Upper lobe of left lung (tissue), 6 donors: ENCODE measurements at regions not wholly inside any gene's neighbourhood (a gene's known extent, or its start where the extent isn't known, plus 50 kb on each side); places are given as distances from the start of the nearest gene placed in this dataset.

Source experiments
- ATAC-seq, 2 donors: fragments of 200-7000 bp; cut with Tn5 transposase; one replicate each; pipeline ENCODE4 v1.9.1; 2022; ENCODE audit warnings: mild to moderate bottlenecking in 2 of 2, moderate library complexity in 2 of 2; ENCODE audit not compliant: low FRiP score in 2 of 2
- DNase-seq, 2 donors: peaks; one replicate each; pipeline ENCODE4 v3.0.0-alpha.2; 2019 to 2020
- H3K27ac ChIP-seq, 4 donors: fragments of 200-600 bp; sonication (generic); one replicate each; pipeline ENCODE4 v1.5.1; 2016 to 2019
- H3K27me3 ChIP-seq, 4 donors: fragments of 200-600 bp; sonication (generic); one replicate each; pipeline ENCODE4 v1.5.1; 2017 to 2019
- H3K36me3 ChIP-seq, 4 donors: fragments of 200-600 bp; sonication (generic); one replicate each; pipeline ENCODE4 v1.5.1; 2016 to 2019
- H3K4me1 ChIP-seq, 4 donors: fragments of 200-600 bp; sonication (generic); one replicate each; pipeline ENCODE4 v1.5.1; 2018 to 2019
- H3K4me3 ChIP-seq, 4 donors: fragments of 200-600 bp; sonication (generic); one replicate each; pipeline ENCODE4 v1.5.1; 2017 to 2019; ENCODE audit warnings: mild to moderate bottlenecking in 2 of 4, moderate library complexity in 1 of 4
- H3K9me3 ChIP-seq, 4 donors: fragments of 200-600 bp; sonication (generic); one replicate each; pipeline ENCODE4 v1.5.1; 2018 to 2019
- CTCF ChIP-seq, 6 experiments: fragments of 450-650 bp in 4 of 6; fragments of 200-600 bp in 2 of 6; sonication (generic) in 2 of 6; IDR thresholded peaks; one replicate each; pipeline ENCODE4 v1.5.1; 2016 to 2019; ENCODE audit warnings: antibody characterized with exemption in 6 of 6
- EP300 ChIP-seq, 4 donors: sonication (generic); formaldehyde crosslinking; IDR thresholded peaks; one replicate each; pipeline ENCODE4 v1.5.1; 2017; ENCODE audit warnings: antibody characterized with exemption in 4 of 4, control low read depth in 2 of 4
- POLR2A ChIP-seq, 4 donors: fragments of 450-650 bp; IDR thresholded peaks; one replicate each; pipeline ENCODE4 v1.5.1; 2016 to 2017; ENCODE audit warnings: antibody characterized with exemption in 4 of 4, mild to moderate bottlenecking in 2 of 4
- POLR2AphosphoS5 ChIP-seq, 2 donors: sonication (generic); formaldehyde crosslinking; IDR thresholded peaks; one replicate each; pipeline ENCODE4 v1.5.1; 2017; ENCODE audit warnings: antibody characterized with exemption in 2 of 2
- WGBS, 2 donors: methylation state at CpG; one replicate each; pipeline ENCODE4 v1.1.5; 2017 to 2018; 5-methylcytosine and 5-hydroxymethylcytosine counted together
- donor health status: DM: no; HTN: no; CAD: no; lungs with moderate emphysema.
- donor health status: DM: no; HTN: yes; CAD: no; lungs with severe emphysema.

GRCh38 chr18:51687845-51688585 lies 490.5 kb upstream of the MEX3C start:
- Histone ChIP-seq H3K27ac (no peak overlapping the region), H3K4me1 (no peaks in the 10 kb centered on the region), H3K9me3 (no peaks in the 10 kb centered on the region), H3K4me3 (no peak overlapping the region), H3K27me3 (no peaks in the 10 kb centered on the region), H3K36me3 (no peaks in the 10 kb centered on the region)
- ATAC-seq (no peak), DNase-seq (no peak)
- no peak for TF ChIP-seq CTCF (IDR thresholded peaks at IDR 0.05)
- no peak for TF ChIP-seq POLR2A (IDR thresholded peaks at IDR 0.05)
- WGBS, 2 donors = 71 to 81% methylated on average over 2 of the region's 2 CpGs

- Histone ChIP-seq H3K4me3 (no peak overlapping the region), H3K9me3 (no peaks in the 10 kb centered on the region), H3K4me1 (no peaks in the 10 kb centered on the region), H3K27me3 (no peaks in the 10 kb centered on the region), H3K27ac (no peak overlapping the region), H3K36me3 (no peaks in the 10 kb centered on the region)
- no peak for DNase-seq
- no peak for TF ChIP-seq CTCF (IDR thresholded peaks at IDR 0.05)
- TF ChIP-seq EP300 (IDR thresholded peaks at IDR 0.05) = no peak
- TF ChIP-seq POLR2A (IDR thresholded peaks at IDR 0.05) = no peak
- no peak for TF ChIP-seq POLR2AphosphoS5 (IDR thresholded peaks at IDR 0.05)
- no peak for ATAC-seq
- 71 to 95% methylated on average over 2 of the region's 2 CpGs for WGBS, 2 donors
These were observed 495.1 kb upstream of the MEX3C start for GRCh38 chr18:51692612-51693011.

- no peak for TF ChIP-seq EP300 (IDR thresholded peaks at IDR 0.05)
- no peak for TF ChIP-seq POLR2AphosphoS5 (IDR thresholded peaks at IDR 0.05)
- TF ChIP-seq CTCF (IDR thresholded peaks at IDR 0.05) = no peak
- no peak for TF ChIP-seq POLR2A (IDR thresholded peaks at IDR 0.05)
- peaks cover 0 to 26% (median 11%) of the 10 kb centered on the region in 4 donors for H3K9me3 ChIP-seq
- WGBS, 2 donors = 48 to 49% methylated on average over 2 of the region's 2 CpGs
- no peak overlapping the region for H3K4me3 ChIP-seq
- no peaks in the 10 kb centered on the region for H3K27me3 ChIP-seq
- no peaks in the 10 kb centered on the region for H3K36me3 ChIP-seq
- ATAC-seq (no peak), DNase-seq (no peak)
- no peaks in the 10 kb centered on the region for H3K4me1 ChIP-seq
- no peak overlapping the region for H3K27ac ChIP-seq
These were observed 513.9 kb upstream of the MEX3C start for GRCh38 chr18:51711298-51711889.

- H3K27ac ChIP-seq = no peak overlapping the region
- H3K36me3 ChIP-seq = no peaks in the 10 kb centered on the region
- H3K9me3 ChIP-seq = peaks cover 0 to 20% (median 5%) of the 10 kb centered on the region in 4 donors
- DNase-seq (no peak), ATAC-seq (no peak)
- H3K4me1 ChIP-seq = no peaks in the 10 kb centered on the region
- whole genome bisulfite sequencing, 2 donors = 56 to 74% methylated on average over 2 of the region's 2 CpGs
- TF ChIP-seq POLR2A (IDR thresholded peaks at IDR 0.05) = no peak
- TF ChIP-seq CTCF (IDR thresholded peaks at IDR 0.05) = no peak
- no peak for TF ChIP-seq POLR2AphosphoS5 (IDR thresholded peaks at IDR 0.05)
- TF ChIP-seq EP300 (IDR thresholded peaks at IDR 0.05) = no peak
- H3K27me3 ChIP-seq = no peaks in the 10 kb centered on the region
- H3K4me3 ChIP-seq = no peak overlapping the region
These were observed 515.3 kb upstream of the MEX3C start for GRCh38 chr18:51712821-51713220.

GRCh38 chr18:51716277-51716676 lies 518.8 kb upstream of the MEX3C start:
- H3K4me1 ChIP-seq = no peaks in the 10 kb centered on the region
- H3K27me3 ChIP-seq = no peaks in the 10 kb centered on the region
- no peaks in the 10 kb centered on the region for H3K36me3 ChIP-seq
- DNase-seq (no peak), ATAC-seq (no peak)
- 83 to 89% methylated on average over 1 of the region's 1 CpG for WGBS, 2 donors
- TF ChIP-seq POLR2A (IDR thresholded peaks at IDR 0.05) (no peak), POLR2AphosphoS5 (IDR thresholded peaks at IDR 0.05) (no peak), CTCF (IDR thresholded peaks at IDR 0.05) (no peak), EP300 (IDR thresholded peaks at IDR 0.05) (no peak)
- H3K4me3 ChIP-seq = no peak overlapping the region
- peaks cover 0 to 17% (median 5%) of the 10 kb centered on the region in 4 donors for H3K9me3 ChIP-seq
- H3K27ac ChIP-seq = no peak overlapping the region
